ENCODE measurements at regions not wholly inside any gene's neighbourhood (a gene's known extent, or its start where the extent isn't known, plus 50 kb on each side); places are given as distances from the start of the nearest gene placed in this dataset.

DNA sequence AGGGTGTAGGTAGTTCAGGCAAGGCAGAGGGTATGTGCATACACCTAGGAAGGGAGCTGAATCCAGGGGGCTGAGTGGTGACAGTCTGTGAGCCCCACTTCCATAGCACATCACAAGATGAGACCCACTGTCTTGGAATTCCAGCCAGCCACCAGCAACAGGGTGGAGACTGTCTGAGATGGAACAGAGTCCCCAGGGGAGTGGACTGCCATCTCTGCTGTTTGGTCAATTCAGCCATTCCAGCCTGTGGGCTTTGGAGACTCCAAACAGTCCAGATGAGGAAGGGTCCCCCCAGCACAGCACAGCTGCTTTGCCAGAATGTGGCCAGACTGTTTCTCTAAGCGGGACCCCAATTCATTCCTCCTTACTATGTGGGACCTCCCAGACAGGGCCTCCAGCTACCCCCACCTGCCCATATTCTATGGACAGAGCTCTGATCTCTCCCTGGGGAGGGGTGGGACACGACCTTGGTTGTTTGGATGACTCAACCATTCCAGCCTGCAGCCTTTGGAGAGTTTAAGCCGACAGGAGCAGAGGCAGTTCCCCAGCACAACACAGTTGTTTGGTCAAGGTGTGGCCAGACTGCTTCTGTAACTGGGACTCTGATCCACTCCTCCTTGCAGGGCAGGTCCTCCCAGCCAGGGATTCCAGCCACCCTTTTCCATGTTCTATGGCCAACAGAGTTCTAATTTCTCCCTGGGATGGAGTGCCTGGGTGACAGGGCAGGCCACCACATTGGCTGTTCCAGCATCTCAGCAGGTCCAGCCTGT lies 178.0 kb downstream of the RND3 start:
- DNase-seq, result no peak

- no peak for DNase-seq
These were observed 180.2 kb downstream of the RND3 start for GRCh38 chr2:150307258-150307657.

- no peak for DNase-seq
These were observed 184.2 kb downstream of the RND3 start for GRCh38 chr2:150303281-150303680.

DNA sequence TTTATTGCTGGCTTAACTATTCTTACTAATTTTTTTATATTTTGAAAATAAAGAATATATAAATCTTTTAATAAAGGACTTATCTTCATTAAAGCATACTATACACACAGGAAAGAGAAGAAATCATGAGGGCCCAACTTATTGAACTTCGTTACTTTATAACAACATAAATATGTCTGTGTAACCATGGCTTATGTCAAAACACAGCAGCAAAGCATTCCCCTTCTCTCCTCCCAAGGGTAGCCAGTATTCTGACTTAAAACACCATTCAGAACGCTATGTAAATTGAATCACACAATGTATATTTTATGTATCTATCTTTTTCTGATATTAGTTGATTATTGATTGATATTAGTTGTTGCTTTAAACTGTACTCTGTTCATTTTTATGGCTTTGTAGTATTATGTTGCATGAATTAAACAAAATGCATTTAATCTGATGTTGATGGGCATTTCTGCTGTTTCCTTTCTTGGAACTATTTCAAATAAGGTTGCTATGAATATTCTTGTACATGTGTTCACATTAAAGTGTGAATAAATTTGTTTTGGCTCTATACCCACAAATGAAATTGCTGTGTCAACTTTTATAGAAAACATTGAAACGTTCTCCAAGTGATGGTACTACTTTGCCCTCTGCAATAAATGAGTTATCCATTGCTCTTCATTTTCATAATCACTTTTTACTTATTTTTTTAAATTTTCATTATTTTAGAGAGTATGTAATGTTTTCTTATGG lies 188.7 kb downstream of the RND3 start:
- DNase-seq, result no peak

DNA sequence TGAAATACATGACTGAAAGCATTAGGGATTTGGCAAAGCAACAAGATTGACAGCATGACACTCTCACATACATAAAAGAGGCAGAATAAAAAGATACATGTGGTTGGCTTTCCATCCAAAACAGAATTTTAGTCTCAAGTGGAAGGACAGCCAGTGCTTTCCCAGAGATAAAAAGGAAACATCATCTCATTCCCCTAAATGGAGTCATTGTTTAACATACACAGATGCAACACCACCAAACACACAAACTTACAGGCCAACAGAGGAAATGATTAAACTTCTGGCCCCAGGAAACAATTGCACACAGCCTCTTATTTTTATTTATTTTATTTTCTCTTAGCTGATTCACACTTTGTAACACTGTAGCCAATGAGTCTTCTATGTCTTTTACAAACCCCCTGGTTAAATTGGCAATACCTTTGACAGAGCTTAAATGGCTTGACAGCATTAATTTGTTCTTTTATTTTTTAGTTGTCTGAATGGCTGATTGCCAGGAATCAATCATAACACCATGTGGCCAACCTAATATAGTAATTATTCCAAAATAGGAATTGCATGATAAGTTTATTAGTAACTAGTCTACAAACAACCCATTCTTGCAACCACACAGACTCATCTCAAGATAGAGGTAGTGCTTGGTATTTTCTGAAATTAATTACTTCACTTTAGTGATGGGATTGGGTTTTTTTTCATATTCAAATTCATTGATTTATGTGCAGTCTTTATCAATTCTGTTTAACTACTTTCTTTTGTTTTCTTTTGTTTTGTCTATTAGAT lies 190.5 kb downstream of the RND3 start:
- no peak for DNase-seq

DNA sequence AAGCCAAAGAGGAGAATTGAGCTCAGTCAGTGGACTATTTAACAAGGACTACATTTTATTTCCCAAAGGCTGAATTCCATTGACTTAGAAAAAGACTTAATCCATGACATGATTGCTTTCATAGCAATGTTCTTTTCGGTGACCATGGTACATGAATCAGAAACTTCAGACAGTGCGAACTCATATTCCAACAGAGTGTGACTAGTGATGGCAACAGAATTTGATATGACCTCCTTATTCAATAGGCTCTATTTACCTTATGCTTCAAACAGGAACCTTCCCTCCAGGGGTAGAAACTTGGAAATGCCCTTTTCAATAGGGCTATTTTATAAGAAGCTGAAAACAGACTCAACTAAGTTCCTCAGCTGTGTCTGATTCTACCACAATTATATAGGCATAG lies 191.9 kb downstream of the RND3 start:
- no peak for DNase-seq

- DNase-seq, result no peak
These were observed 193.7 kb downstream of the RND3 start for GRCh38 chr2:150293771-150294170.

DNA sequence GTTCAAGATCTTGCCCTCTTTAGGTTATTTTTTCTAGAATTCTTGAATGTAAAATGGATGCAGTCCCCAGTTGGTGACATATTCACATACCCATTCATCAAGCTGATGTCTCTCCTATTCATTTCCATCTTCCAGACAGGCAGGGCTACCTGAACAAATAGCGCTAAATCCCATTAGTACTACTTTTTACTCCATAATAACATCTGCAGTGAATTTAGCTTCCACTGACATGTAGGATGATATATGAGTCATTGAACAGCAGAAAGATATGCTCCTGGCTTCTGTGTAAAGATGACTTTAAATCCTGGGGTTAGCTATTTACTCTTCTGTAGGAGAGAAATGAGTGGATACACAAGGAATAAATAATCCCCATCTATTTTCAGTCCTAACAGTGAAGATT lies 194.7 kb downstream of the RND3 start:
- no peak for DNase-seq

- no peak for DNase-seq
These were observed 195.3 kb downstream of the RND3 start for GRCh38 chr2:150292192-150292591.

- DNase-seq, result no peak
These were observed 200.6 kb downstream of the RND3 start for GRCh38 chr2:150286730-150287362.

DNA sequence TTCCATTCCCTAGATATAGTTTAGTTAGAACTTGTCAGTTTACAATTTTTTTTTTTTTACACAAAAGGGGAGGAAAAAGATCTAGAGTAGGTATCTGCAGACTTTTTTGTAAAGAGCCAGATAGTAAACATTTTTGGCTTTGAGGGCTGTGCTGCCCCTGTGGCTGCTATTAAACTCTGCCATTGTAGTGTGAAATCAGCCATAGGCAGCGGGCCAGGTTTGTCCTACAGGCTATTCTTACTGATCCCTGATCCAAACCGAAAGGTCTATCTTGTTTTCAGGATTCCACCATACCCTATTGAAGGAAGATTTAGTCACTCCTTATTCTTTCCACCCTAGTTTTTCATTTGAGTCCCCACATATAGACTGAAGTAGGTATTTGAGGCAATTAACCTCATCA lies 203.4 kb downstream of the RND3 start:
- no peak for DNase-seq

DNA sequence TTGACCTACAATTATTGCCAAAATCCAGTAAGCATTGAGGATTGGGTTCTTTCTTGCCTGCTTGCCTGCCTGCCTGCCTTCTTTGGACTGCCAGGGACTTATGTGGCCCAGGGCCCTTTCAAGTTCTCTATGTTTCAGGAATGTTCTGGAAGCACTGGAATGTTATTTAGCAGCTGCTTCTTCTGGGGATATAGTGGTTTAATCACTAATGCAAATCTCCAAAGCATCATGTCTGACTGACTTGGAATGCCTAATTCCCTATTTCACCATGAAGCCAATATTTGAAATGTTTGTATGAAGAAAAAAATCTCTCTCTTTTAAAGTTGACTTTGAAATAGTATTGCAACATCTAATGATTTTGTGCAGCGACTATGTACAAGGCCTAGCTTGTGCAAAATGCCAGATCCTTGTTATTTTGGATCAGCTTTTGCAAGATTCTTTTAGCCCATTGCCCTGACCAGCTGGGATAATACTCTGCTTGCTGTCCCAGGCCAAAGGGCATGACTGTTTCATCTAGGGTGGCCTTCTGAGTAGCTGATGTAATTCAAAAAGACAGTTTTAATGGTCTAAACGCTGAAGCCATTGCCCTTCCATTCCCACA lies 204.6 kb downstream of the RND3 start:
- no peak for DNase-seq

GRCh38 chr2:150282357-150282756 lies 205.1 kb downstream of the RND3 start:
- DNase-seq, result no peak

GRCh38 chr2:150280231-150280630 lies 207.2 kb downstream of the RND3 start:
- no peak for DNase-seq

DNA sequence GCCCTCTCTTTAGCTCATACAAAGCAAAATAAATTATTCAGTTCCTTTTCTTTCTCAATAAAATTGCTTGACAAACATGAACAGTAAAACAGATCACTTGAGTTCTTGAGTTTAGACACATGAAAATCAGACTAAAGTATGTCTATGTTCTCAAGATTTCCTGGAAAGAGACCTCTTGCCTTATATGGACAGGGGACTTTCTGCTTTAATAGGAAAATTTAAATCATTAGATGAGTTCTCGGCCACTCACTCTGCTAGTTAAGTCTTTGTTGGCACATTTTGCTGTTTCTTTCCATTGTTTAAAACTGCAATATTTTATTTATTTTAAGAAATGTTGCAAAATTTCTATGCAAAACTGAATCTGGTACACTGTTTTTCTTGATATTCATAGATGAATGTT lies 207.8 kb downstream of the RND3 start:
- DNase-seq, result no peak

DNA sequence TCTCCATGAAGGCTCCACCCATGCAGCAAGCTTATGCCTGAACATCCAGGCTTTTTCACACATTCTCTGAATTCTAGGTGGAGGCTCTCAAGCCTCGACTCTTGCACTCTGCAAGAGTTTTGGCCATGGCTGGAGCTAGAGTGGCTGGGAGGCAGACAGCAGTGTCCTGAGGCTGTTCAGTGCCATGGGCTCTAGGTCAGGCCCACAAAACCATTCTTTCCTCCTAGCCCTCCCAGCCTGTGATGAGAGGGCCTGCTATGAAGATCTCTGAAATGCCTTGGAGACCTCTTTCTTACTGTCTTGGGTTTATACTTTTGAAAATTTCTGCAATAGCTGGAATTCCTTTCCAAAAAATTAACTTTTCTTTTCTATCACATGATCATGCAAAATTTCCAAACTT lies 210.7 kb downstream of the RND3 start:
- no peak for DNase-seq

- no peak for DNase-seq
These were observed 213.4 kb downstream of the RND3 start for GRCh38 chr2:150274108-150274507.

- no peak for DNase-seq
These were observed 215.3 kb downstream of the RND3 start for GRCh38 chr2:150271952-150272802.

GRCh38 chr2:150267651-150268415 lies 219.6 kb downstream of the RND3 start:
- no peak for DNase-seq

GRCh38 chr2:150266931-150267330 lies 220.5 kb downstream of the RND3 start:
- no peak for DNase-seq

- DNase-seq, result no peak
These were observed 223.0 kb downstream of the RND3 start for GRCh38 chr2:150264442-150264841.
